ENCODE measurements at regions not wholly inside any gene's neighbourhood (a gene's known extent, or its start where the extent isn't known, plus 50 kb on each side); places are given as distances from the start of the nearest gene placed in this dataset.

GRCh38 chr4:137614491-137614890 is 82.2 kb upstream of the PCDH18 start:
- Mint-ChIP-seq H3K36me3 (no peaks in the 10 kb centered on the region), H3K27me3 (ENCODE audit: low read depth) (no peaks in the 10 kb centered on the region), H3K4me1 (peaks cover 20% of the 10 kb centered on the region), H3K9me3 (no peaks in the 10 kb centered on the region), H3K27ac (no peak overlapping the region), H3K4me3 (no peak overlapping the region)
- CTCF ChIA-PET, result no interaction called here
- POLR2A ChIA-PET, result no interaction called here
- ATAC-seq (no peak), DNase-seq (ENCODE audit: low spot score) (no peak)
- no peak for TF ChIP-seq NR3C1 (CRISPR knock-in tag; conservative IDR thresholded peaks at IDR 0.05; ENCODE audit: low read depth)
- TF ChIP-seq FOXJ3 (CRISPR knock-in tag; IDR thresholded peaks at IDR 0.05; ENCODE audit: borderline replicate concordance), result no peak
- TF ChIP-seq HMGA2 (CRISPR knock-in tag; IDR thresholded peaks at IDR 0.05), result no peak
- no peak for TF ChIP-seq CBFB (CRISPR knock-in tag; IDR thresholded peaks at IDR 0.05; ENCODE audit: low read depth)
- TF ChIP-seq MYBL2 (CRISPR knock-in tag; IDR thresholded peaks at IDR 0.05), result no peak
- no peak for TF ChIP-seq FOXP4 (CRISPR knock-in tag; IDR thresholded peaks at IDR 0.05)
- TF ChIP-seq FOXK1 (CRISPR knock-in tag; IDR thresholded peaks at IDR 0.05), result no peak
- TF ChIP-seq ZNF423 (CRISPR knock-in tag; IDR thresholded peaks at IDR 0.05), result no peak
- no peak for TF ChIP-seq ATF6 (CRISPR knock-in tag; IDR thresholded peaks at IDR 0.05)
- no peak for TF ChIP-seq ZNF232 (CRISPR knock-in tag; IDR thresholded peaks at IDR 0.05)
- no peak for TF ChIP-seq FOXP1 (CRISPR knock-in tag; IDR thresholded peaks at IDR 0.05; ENCODE audit: borderline replicate concordance)

GRCh38 chr4:137611998-137612700 is 79.9 kb upstream of the PCDH18 start:
- ATAC-seq (no peak), DNase-seq (ENCODE audit: low spot score) (no peak)
- POLR2A ChIA-PET, result no interaction called here
- Mint-ChIP-seq H3K9me3 (0 out of 2 replicates have a peak, but pooled peaks cover 5% of the 10 kb centered on the region), H3K27me3 (ENCODE audit: low read depth) (no peaks in the 10 kb centered on the region), H3K36me3 (0 out of 2 replicates have a peak, but pooled peaks cover 4% of the 10 kb centered on the region), H3K4me1 (peaks cover 35% of the 10 kb centered on the region), H3K27ac (no peak overlapping the region), H3K4me3 (no peak overlapping the region)
- CTCF ChIA-PET, result no interaction called here
- TF ChIP-seq ATF3 (CRISPR knock-in tag; conservative IDR thresholded peaks at IDR 0.05), result no peak
- TF ChIP-seq ELF4 (CRISPR knock-in tag; IDR thresholded peaks at IDR 0.05; ENCODE audit: low read depth), result no peak
- no peak for TF ChIP-seq FOXK1 (CRISPR knock-in tag; IDR thresholded peaks at IDR 0.05)
- no peak for TF ChIP-seq ESRRA (CRISPR knock-in tag; IDR thresholded peaks at IDR 0.05; ENCODE audit: borderline replicate concordance)
- no peak for TF ChIP-seq NFYB (CRISPR knock-in tag; conservative IDR thresholded peaks at IDR 0.05; ENCODE audit: low read depth)
- no peak for TF ChIP-seq ARID4B (CRISPR knock-in tag; IDR thresholded peaks at IDR 0.05; ENCODE audit: borderline replicate concordance)
- TF ChIP-seq IRF2 (CRISPR knock-in tag; IDR thresholded peaks at IDR 0.05; ENCODE audit: borderline replicate concordance, low read depth), result no peak
- TF ChIP-seq TP53 (CRISPR knock-in tag; IDR thresholded peaks at IDR 0.05), result no peak
- TF ChIP-seq CBFB (CRISPR knock-in tag; IDR thresholded peaks at IDR 0.05; ENCODE audit: low read depth), result no peak
- no peak for TF ChIP-seq E2F1 (CRISPR knock-in tag; IDR thresholded peaks at IDR 0.05)
- no peak for TF ChIP-seq SP1 (CRISPR knock-in tag; conservative IDR thresholded peaks at IDR 0.05)
- no peak for TF ChIP-seq E2F5 (CRISPR knock-in tag; IDR thresholded peaks at IDR 0.05)
- no peak for TF ChIP-seq ZNF232 (CRISPR knock-in tag; IDR thresholded peaks at IDR 0.05)
- no peak for TF ChIP-seq ATF2 (CRISPR knock-in tag; IDR thresholded peaks at IDR 0.05; ENCODE audit: borderline replicate concordance, low read depth)
- no peak for TF ChIP-seq CREM (CRISPR knock-in tag; IDR thresholded peaks at IDR 0.05)
